K562 (cell line): ENCODE measurements at regions not wholly inside any gene's neighbourhood (a gene's known extent, or its start where the extent isn't known, plus 50 kb on each side); places are given as distances from the start of the nearest gene placed in this dataset.

Experiments
- ATAC-seq: fragments of 200-7000 bp; cut with Tn5 transposase; 3 replicates; pipeline ENCODE4 v1.9.1; 2020; ENCODE audit warnings: moderate library complexity
- BruUV-seq: library from RNA; stranded (reverse); fragments of 400-500 nt; replicated peaks from 2 replicates; lab custom pipeline; 2021; lab: Mats Ljungman, UMichigan
- CTCF ChIA-PET: fragments of 300-600 bp; formaldehyde crosslinking; extraction: SDS; loops from one replicate; lab custom pipeline; 2021; ENCODE audit warnings: low intra/inter-chr PET ratio; lab: Yijun Ruan, JAX
- POLR2A ChIA-PET: fragments of 300-600, 350-650 bp; sonication (Branson Sonifier 250); formaldehyde crosslinking; extraction: SDS; loops from one replicate; lab custom pipeline; 2021; ENCODE audit warnings: antibody characterized with exemption, inconsistent platforms; lab: Yijun Ruan, JAX
- DNase-seq, 4 experiments: peaks; one replicate each; pipeline versions ENCODE4 v3.0.0 to v3.0.0-alpha.2; 2011 to 2018; ENCODE audit warnings: low spot score in 3 of 4, mixed read lengths in 3 of 4; ENCODE audit errors: extremely low read depth in 1 of 4
- FAIRE-seq: peaks from 2 replicates; lab custom pipeline; 2011; peaks lifted over from hg19 to GRCh38; lab: Jason Lieb, UNC
- H2AFZ ChIP-seq: 2 replicates; pipeline ENCODE4 v1.6.0; 2011; ENCODE audit warnings: low read depth, low read length, control low read depth, inconsistent platforms
- H3K27ac ChIP-seq: fragments of 200-600 bp; 3 replicates; pipeline ENCODE4 v1.8.0; 2011; ENCODE audit warnings: low read depth, mild to moderate bottlenecking, control low read depth, inconsistent platforms, low read length, moderate library complexity, mixed read lengths; ENCODE audit errors: extremely low read depth
- H3K27me3 ChIP-seq, 2 experiments: fragments of 300-600 bp in 1 of 2; 2 replicates in 1 of 2; 3 replicates in 1 of 2; pipeline versions ENCODE4 v1.6.0 to v1.8.0; 2011; ENCODE audit warnings: inconsistent platforms in 2 of 2, low read length in 2 of 2, mild to moderate bottlenecking in 1 of 2, mixed read lengths in 1 of 2, moderate library complexity in 1 of 2; ENCODE audit not compliant: control insufficient read depth in 2 of 2, insufficient read depth in 2 of 2
- H3K36me3 ChIP-seq: fragments of 300-600 bp; 3 replicates; pipeline ENCODE4 v1.8.0; 2011; ENCODE audit warnings: mild to moderate bottlenecking, low read length, inconsistent platforms; ENCODE audit not compliant: control insufficient read depth, insufficient read depth
- H3K4me1 ChIP-seq, 2 experiments: fragments of 200-600 bp in 1 of 2; replicated peaks in 1 of 2; 2 replicates in 1 of 2; 3 replicates in 1 of 2; pipeline versions ENCODE4 v1.5.1 to v1.8.0; 2011; ENCODE audit warnings: inconsistent platforms in 2 of 2, low read length in 2 of 2, mild to moderate bottlenecking in 1 of 2, mixed read lengths in 1 of 2, moderate library complexity in 1 of 2; ENCODE audit not compliant: control insufficient read depth in 2 of 2, insufficient read depth in 2 of 2
- H3K4me2 ChIP-seq: 2 replicates; pipeline ENCODE4 v1.6.1; 2011; ENCODE audit warnings: low read length, control low read depth, inconsistent platforms, mixed read lengths; ENCODE audit not compliant: insufficient read depth
- H3K4me3 ChIP-seq: fragments of 200-600 bp; sonication (generic), shearing (Covaris generic); 2 replicates; pipeline ENCODE4 v1.5.1; 2016; ENCODE audit warnings: control low read depth, inconsistent platforms
- H3K79me2 ChIP-seq: fragments of 200-600 bp; 3 replicates; pipeline ENCODE4 v1.8.0; 2011; ENCODE audit warnings: low read length, inconsistent platforms; ENCODE audit not compliant: control insufficient read depth, insufficient read depth
- H3K9ac ChIP-seq, 2 experiments: 2 replicates each; pipeline versions ENCODE4 v1.6.0 to v1.6.1; 2011; ENCODE audit warnings: low read depth in 2 of 2, low read length in 2 of 2, control low read depth in 1 of 2, inconsistent platforms in 1 of 2, mild to moderate bottlenecking in 1 of 2, mixed read lengths in 1 of 2; ENCODE audit not compliant: insufficient read depth in 1 of 2
- H3K9me1 ChIP-seq: one replicate; pipeline ENCODE4 v1.6.0; 2011; ENCODE audit warnings: inconsistent platforms, mild to moderate bottlenecking, low read length, moderate library complexity; ENCODE audit not compliant: control insufficient read depth, insufficient read depth
- H3K9me3 ChIP-seq: replicated peaks from 2 replicates; pipeline ENCODE4 v1.5.1; 2011; ENCODE audit warnings: low read depth, low read length, inconsistent platforms; ENCODE audit not compliant: control insufficient read depth, insufficient read depth
- H4K20me1 ChIP-seq: replicated peaks from 2 replicates; pipeline ENCODE4 v1.6.1; 2011; ENCODE audit warnings: low read length, inconsistent platforms, mixed read lengths; ENCODE audit not compliant: control insufficient read depth, insufficient read depth
- ATF7 ChIP-seq: fragments of 450-650 bp; IDR thresholded peaks from 2 replicates; pipeline ENCODE4 v1.7.1; 2014; ENCODE audit warnings: mild to moderate bottlenecking, moderate library complexity
- BRD4 ChIP-seq: fragments of 200-600 bp; sonication (generic); IDR thresholded peaks from 2 replicates; pipeline ENCODE4 v1.6.1; 2017; ENCODE audit warnings: inconsistent platforms
- C11orf30 ChIP-seq: fragments of 450-650 bp; IDR thresholded peaks from 2 replicates; pipeline ENCODE4 v1.6.1; 2016; ENCODE audit warnings: low read depth, mild to moderate bottlenecking
- E2F3 ChIP-seq: fragments of 250-450 bp; sonication (Bioruptor Pico); IDR thresholded peaks from 2 replicates; pipeline ENCODE4 v1.4.0; 2020; ENCODE audit warnings: mild to moderate bottlenecking
- FOXJ3 ChIP-seq: sonication (generic); formaldehyde crosslinking; IDR thresholded peaks from 2 replicates; pipeline ENCODE4 v1.4.0; 2020; ENCODE audit warnings: mild to moderate bottlenecking, missing genetic modification reagents
- FOXK1 ChIP-seq: sonication (generic); formaldehyde crosslinking; IDR thresholded peaks from 2 replicates; pipeline ENCODE4 v1.8.0; 2022; ENCODE audit warnings: missing genetic modification reagents, mild to moderate bottlenecking, borderline replicate concordance
- MCM2 ChIP-seq: fragments of 450-650 bp; IDR thresholded peaks from 2 replicates; pipeline ENCODE4 v1.6.1; 2017; ENCODE audit warnings: low read depth, mild to moderate bottlenecking
- MYC ChIP-seq, 2 experiments: fragments of 250-450 bp in 1 of 2; sonication (Bioruptor Pico) in 1 of 2; IDR thresholded peaks; 2 replicates each; pipeline versions ENCODE4 v1.5.1 to v1.6.1; 2012 to 2021; ENCODE audit warnings: low read depth in 2 of 2, borderline replicate concordance in 1 of 2, improper control_type of control experiment in 1 of 2, low read length in 1 of 2, mild to moderate bottlenecking in 1 of 2, moderate library complexity in 1 of 2
- ZNF212 ChIP-seq: fragments of 450-650 bp; formaldehyde crosslinking; IDR thresholded peaks from 2 replicates; pipeline ENCODE4 v1.4.0; 2020; ENCODE audit warnings: mild to moderate bottlenecking
- ZNF445 ChIP-seq: fragments of 250-450 bp; sonication (Bioruptor Pico); IDR thresholded peaks from 2 replicates; pipeline ENCODE4 v1.4.0; 2020; ENCODE audit warnings: low read depth, mild to moderate bottlenecking, moderate library complexity
- WGBS: fragments of 100-300 bp; shearing (Covaris generic); methylation state at CpG from one replicate; pipeline ENCODE4 v1.1.6; 2016; ENCODE audit warnings: low coverage, mixed read lengths; ENCODE audit not compliant: insufficient coverage; ENCODE audit errors: missing lambda C conversion rate; 5-methylcytosine and 5-hydroxymethylcytosine counted together
- in situ Hi-C: fragments of 300-500 bp; cut with MboI; formaldehyde crosslinking; loops from 4 replicates; pipeline ENCODE4 v1.15.0; 2018; ENCODE audit warnings: inconsistent platforms, mixed read lengths
- intact Hi-C: fragments of 100-400 bp; cut with micrococcal nuclease; formaldehyde crosslinking; loops from 2 replicates; pipeline ENCODE4 v1.14.2; 2022
- TF ChIP-seq, protein P1 (sequence below): fragments of 450-650 bp; IDR thresholded peaks from 2 replicates; pipeline ENCODE4 v1.6.1; 2017; ENCODE audit warnings: antibody characterized with exemption, mild to moderate bottlenecking
- TF ChIP-seq, protein P2 (sequence below), 2 experiments: fragments of 450-650 bp; conservative IDR thresholded peaks; 2 replicates each; pipeline ENCODE4 v1.6.1; 2017; ENCODE audit warnings: mild to moderate bottlenecking in 2 of 2, moderate library complexity in 2 of 2

DNA sequence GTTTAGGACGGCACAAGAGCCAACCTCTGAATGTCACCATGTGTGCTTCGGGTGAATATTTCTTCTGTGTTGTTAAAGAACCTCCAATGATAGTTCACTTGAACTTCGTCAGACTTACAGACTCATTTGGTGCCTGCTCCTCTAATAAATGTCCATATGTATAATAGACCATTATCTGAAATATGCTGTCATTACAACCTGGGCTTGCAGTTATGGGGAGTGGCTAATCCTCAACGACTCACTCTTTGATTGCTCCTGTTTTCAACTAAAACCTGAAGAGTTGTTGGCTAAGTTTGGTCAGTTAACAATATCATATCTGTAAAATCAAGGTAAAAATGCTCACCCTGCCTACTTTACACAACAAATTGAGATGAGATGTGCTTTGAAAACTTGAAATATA lies 298.7 kb upstream of the PTGER4 start (continued):
- TF ChIP-seq MYC (IDR thresholded peaks at IDR 0.05; ENCODE audit: low read depth, low read length) (no peak), MYC (CRISPR knock-in tag; IDR thresholded peaks at IDR 0.05; ENCODE audit: borderline replicate concordance, low read depth) (no peak)

DNA sequence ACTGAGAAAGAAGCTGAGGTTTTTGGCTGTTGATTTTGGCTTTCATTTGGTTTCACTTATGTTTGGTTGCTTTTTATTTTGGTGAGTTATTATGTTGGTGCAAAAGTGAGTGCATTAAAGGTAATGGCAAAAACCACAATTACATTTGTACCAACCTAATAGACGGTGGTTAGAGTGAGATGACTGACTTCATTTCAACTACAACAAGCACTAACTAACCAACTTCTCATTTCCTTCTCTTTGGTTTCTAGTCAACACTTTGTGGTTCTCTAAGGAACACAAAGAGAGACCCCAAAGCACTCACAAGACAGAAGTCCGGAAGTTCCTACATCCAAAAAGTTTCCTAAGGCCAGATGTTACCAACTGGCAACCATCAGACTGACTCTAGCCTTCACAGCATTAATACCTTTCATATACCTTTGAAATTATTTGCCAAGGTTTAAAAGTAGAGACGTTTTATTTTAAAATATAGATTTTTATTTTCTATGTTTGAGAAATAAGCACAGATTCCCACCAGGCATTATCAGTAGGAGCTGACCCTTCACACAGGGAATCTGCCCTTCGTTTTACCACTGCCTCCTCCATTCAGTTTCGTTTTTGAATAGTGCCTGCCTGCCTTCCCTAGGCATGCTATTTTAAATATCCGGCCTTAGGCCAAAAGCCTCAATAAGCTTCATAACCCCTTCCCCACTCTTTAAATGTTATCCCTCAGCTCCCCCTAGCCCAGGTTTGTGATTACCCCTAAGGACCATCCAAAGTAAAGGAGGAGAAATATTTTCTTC lies 301.1 kb upstream of the PTGER4 start:
- Histone ChIP-seq H3K4me2 (no peak overlapping the region), H3K36me3 (no peaks in the 10 kb centered on the region), H4K20me1 (no peaks in the 10 kb centered on the region), H3K4me3 (no peak overlapping the region), H3K9ac (no peak overlapping the region), H3K9me3 (no peaks in the 10 kb centered on the region), H2AFZ (no peak overlapping the region), H3K27ac (no peak overlapping the region), H3K9me1 (no peaks in the 10 kb centered on the region), H3K4me1 (no peaks in the 10 kb centered on the region), H3K27me3 (no peaks in the 10 kb centered on the region), H3K79me2 (no peaks in the 10 kb centered on the region)
- no peak for TF ChIP-seq FOXK1
- no peak for TF ChIP-seq C11orf30
- TF ChIP-seq ZNF212: no peak
- TF ChIP-seq, protein P1, sequence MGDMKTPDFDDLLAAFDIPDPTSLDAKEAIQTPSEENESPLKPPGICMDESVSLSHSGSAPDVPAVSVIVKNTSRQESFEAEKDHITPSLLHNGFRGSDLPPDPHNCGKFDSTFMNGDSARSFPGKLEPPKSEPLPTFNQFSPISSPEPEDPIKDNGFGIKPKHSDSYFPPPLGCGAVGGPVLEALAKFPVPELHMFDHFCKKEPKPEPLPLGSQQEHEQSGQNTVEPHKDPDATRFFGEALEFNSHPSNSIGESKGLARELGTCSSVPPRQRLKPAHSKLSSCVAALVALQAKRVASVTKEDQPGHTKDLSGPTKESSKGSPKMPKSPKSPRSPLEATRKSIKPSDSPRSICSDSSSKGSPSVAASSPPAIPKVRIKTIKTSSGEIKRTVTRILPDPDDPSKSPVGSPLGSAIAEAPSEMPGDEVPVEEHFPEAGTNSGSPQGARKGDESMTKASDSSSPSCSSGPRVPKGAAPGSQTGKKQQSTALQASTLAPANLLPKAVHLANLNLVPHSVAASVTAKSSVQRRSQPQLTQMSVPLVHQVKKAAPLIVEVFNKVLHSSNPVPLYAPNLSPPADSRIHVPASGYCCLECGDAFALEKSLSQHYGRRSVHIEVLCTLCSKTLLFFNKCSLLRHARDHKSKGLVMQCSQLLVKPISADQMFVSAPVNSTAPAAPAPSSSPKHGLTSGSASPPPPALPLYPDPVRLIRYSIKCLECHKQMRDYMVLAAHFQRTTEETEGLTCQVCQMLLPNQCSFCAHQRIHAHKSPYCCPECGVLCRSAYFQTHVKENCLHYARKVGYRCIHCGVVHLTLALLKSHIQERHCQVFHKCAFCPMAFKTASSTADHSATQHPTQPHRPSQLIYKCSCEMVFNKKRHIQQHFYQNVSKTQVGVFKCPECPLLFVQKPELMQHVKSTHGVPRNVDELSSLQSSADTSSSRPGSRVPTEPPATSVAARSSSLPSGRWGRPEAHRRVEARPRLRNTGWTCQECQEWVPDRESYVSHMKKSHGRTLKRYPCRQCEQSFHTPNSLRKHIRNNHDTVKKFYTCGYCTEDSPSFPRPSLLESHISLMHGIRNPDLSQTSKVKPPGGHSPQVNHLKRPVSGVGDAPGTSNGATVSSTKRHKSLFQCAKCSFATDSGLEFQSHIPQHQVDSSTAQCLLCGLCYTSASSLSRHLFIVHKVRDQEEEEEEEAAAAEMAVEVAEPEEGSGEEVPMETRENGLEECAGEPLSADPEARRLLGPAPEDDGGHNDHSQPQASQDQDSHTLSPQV: no peak
- TF ChIP-seq, protein P2, sequence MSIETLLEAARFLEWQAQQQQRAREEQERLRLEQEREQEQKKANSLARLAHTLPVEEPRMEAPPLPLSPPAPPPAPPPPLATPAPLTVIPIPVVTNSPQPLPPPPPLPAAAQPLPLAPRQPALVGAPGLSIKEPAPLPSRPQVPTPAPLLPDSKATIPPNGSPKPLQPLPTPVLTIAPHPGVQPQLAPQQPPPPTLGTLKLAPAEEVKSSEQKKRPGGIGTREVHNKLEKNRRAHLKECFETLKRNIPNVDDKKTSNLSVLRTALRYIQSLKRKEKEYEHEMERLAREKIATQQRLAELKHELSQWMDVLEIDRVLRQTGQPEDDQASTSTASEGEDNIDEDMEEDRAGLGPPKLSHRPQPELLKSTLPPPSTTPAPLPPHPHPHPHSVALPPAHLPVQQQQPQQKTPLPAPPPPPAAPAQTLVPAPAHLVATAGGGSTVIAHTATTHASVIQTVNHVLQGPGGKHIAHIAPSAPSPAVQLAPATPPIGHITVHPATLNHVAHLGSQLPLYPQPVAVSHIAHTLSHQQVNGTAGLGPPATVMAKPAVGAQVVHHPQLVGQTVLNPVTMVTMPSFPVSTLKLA (conservative IDR thresholded peaks at IDR 0.05): no peak
- no peak for TF ChIP-seq BRD4
- TF ChIP-seq FOXJ3 (CRISPR knock-in tag): no peak
- TF ChIP-seq ZNF445 (CRISPR knock-in tag): no peak
- no peak for TF ChIP-seq MCM2
- no peak for TF ChIP-seq ATF7
- no peak for TF ChIP-seq E2F3 (CRISPR knock-in tag)
- POLR2A ChIA-PET: no interaction called here
- intact Hi-C loops (no loop called here), in situ Hi-C loops (no loop called here)
- no peak for DNase-seq
- CTCF ChIA-PET: no interaction called here
- no TSS peak for BruUV-seq
- FAIRE-seq: no peak
- WGBS: 0% methylated on average over 6 of the region's 6 CpGs
- no peak for ATAC-seq
